Panc1 (cell line): ENCODE measurements at regions not wholly inside any gene's neighbourhood (a gene's known extent, or its start where the extent isn't known, plus 50 kb on each side); places are given as distances from the start of the nearest gene placed in this dataset.

Experiments
- ATAC-seq: fragments of 200-7000 bp; cut with Tn5 transposase; 2 replicates; pipeline ENCODE4 v1.9.1; 2020; ENCODE audit warnings: mild to moderate bottlenecking, moderate library complexity
- BruUV-seq: library from RNA; stranded (reverse); fragments of 400-500 nt; replicated peaks from 2 replicates; lab custom pipeline; 2021; lab: Mats Ljungman, UMichigan
- CTCF ChIA-PET: fragments of 300-600 bp; sonication (Branson Sonifier 250); formaldehyde crosslinking; loops from one replicate; lab custom pipeline; 2022; ENCODE audit warnings: antibody characterized with exemption; lab: Charles Lee
- POLR2A ChIA-PET: fragments of 300-600 bp; sonication (Branson Sonifier 250); formaldehyde crosslinking; loops from one replicate; lab custom pipeline; 2022; ENCODE audit warnings: antibody characterized with exemption; lab: Charles Lee
- DNase-seq: peaks from one replicate; pipeline ENCODE4 v3.0.0-alpha.2; 2010; ENCODE audit warnings: low read depth, low spot score
- H3K27ac ChIP-seq: 2 replicates; pipeline ENCODE4 v1.5.1; 2011; ENCODE audit warnings: mild to moderate bottlenecking, low read length, inconsistent platforms
- H3K27me3 ChIP-seq: fragments of 200-500 bp; sonication (Bioruptor generic); 2 replicates; pipeline ENCODE4 v1.6.0; 2014; ENCODE audit warnings: low read length, inconsistent platforms; ENCODE audit not compliant: control insufficient read depth, insufficient read depth
- H3K36me3 ChIP-seq: fragments of 200-500 bp; sonication (Bioruptor generic); 2 replicates; pipeline ENCODE4 v1.5.1; 2014; ENCODE audit warnings: inconsistent platforms, mild to moderate bottlenecking, low read length, moderate library complexity; ENCODE audit not compliant: control insufficient read depth, insufficient read depth
- H3K4me1 ChIP-seq: 2 replicates; pipeline ENCODE4 v1.5.1; 2011; ENCODE audit warnings: inconsistent platforms, mild to moderate bottlenecking, low read length, moderate library complexity; ENCODE audit not compliant: control insufficient read depth, insufficient read depth
- H3K4me3 ChIP-seq, 2 experiments: 2 replicates each; pipeline ENCODE4 v1.5.1; 2011 to 2012; ENCODE audit warnings: low read depth in 2 of 2, low read length in 2 of 2, mild to moderate bottlenecking in 2 of 2, inconsistent platforms in 1 of 2, moderate library complexity in 1 of 2
- H3K9me3 ChIP-seq: fragments of 200-500 bp; sonication (Bioruptor generic); 2 replicates; pipeline ENCODE4 v1.5.1; 2014; ENCODE audit warnings: low read depth, mild to moderate bottlenecking, inconsistent platforms, low read length, moderate library complexity; ENCODE audit not compliant: control insufficient read depth, insufficient read depth
- POLR2AphosphoS5 ChIP-seq: IDR thresholded peaks from 2 replicates; pipeline ENCODE4 v1.6.1; 2012; ENCODE audit warnings: mild to moderate bottlenecking, low read depth, low read length, moderate library complexity
- SIN3A ChIP-seq: IDR thresholded peaks from 2 replicates; pipeline ENCODE4 v1.6.1; 2012; ENCODE audit warnings: low read depth, mild to moderate bottlenecking, low read length, moderate library complexity, borderline replicate concordance; ENCODE audit not compliant: insufficient read depth
- TCF7L2 ChIP-seq: IDR thresholded peaks from 2 replicates; pipeline ENCODE4 v1.6.1; 2011; ENCODE audit warnings: mild to moderate bottlenecking, low read depth, low read length, inconsistent platforms
- in situ Hi-C: cut with HindIII; loops from 2 replicates; pipeline ENCODE4 v1.10.0; 2016; ENCODE audit warnings: low sequenced_read_pairs, low pct_unique_long_range_greater_than_20kb
- intact Hi-C: fragments of 100-400 bp; cut with micrococcal nuclease; formaldehyde crosslinking; loops from one replicate; pipeline ENCODE4 v1.10.0; 2022; ENCODE audit not compliant: unreplicated experiment
- TF ChIP-seq, protein P1 (sequence below), 2 experiments: IDR thresholded peaks; 2 replicates each; pipeline ENCODE4 v1.6.1; 2011 to 2012; ENCODE audit warnings: low read depth in 2 of 2, control low read depth in 1 of 2, low read length in 1 of 2, mild to moderate bottlenecking in 1 of 2, moderate library complexity in 1 of 2; ENCODE audit not compliant: insufficient read depth in 1 of 2
- TF ChIP-seq, protein P2 (sequence below): fragments of 450-650 bp; IDR thresholded peaks from 2 replicates; pipeline ENCODE4 v1.5.1; 2017; ENCODE audit warnings: mild to moderate bottlenecking

DNA sequence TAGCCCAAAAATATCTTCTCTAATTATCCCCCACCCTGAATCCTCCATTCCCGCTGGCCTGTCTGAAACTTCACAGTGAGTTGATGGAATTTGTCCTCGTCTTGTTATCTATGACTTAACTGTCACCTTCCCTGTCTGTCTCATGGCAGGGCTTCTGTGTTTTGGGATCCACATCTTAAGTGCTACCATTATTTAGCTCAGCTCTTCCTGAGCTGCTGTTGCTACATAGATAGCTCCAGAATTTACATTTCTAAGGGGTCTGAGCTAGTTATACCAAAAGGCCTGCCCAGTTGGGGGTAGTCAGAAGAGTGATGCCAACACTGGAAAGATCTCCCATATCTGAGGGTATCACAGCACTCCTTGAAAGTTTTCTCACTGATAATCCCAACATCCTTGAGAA lies 57.0 kb upstream of the CDKN3 start:
- H3K4me3 ChIP-seq: no peak overlapping the region
- ATAC-seq (no peak), DNase-seq (no peak)
- intact Hi-C loops: loop anchor here (10.0 kb wide), 1 partner anchor 165 kb away; no protein-coding TSS in a partner anchor
- H3K36me3 ChIP-seq: no peaks in the 10 kb centered on the region
- TF ChIP-seq, protein P1, sequence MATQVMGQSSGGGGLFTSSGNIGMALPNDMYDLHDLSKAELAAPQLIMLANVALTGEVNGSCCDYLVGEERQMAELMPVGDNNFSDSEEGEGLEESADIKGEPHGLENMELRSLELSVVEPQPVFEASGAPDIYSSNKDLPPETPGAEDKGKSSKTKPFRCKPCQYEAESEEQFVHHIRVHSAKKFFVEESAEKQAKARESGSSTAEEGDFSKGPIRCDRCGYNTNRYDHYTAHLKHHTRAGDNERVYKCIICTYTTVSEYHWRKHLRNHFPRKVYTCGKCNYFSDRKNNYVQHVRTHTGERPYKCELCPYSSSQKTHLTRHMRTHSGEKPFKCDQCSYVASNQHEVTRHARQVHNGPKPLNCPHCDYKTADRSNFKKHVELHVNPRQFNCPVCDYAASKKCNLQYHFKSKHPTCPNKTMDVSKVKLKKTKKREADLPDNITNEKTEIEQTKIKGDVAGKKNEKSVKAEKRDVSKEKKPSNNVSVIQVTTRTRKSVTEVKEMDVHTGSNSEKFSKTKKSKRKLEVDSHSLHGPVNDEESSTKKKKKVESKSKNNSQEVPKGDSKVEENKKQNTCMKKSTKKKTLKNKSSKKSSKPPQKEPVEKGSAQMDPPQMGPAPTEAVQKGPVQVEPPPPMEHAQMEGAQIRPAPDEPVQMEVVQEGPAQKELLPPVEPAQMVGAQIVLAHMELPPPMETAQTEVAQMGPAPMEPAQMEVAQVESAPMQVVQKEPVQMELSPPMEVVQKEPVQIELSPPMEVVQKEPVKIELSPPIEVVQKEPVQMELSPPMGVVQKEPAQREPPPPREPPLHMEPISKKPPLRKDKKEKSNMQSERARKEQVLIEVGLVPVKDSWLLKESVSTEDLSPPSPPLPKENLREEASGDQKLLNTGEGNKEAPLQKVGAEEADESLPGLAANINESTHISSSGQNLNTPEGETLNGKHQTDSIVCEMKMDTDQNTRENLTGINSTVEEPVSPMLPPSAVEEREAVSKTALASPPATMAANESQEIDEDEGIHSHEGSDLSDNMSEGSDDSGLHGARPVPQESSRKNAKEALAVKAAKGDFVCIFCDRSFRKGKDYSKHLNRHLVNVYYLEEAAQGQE (IDR thresholded peaks at IDR 0.05; ENCODE audit: insufficient read depth in 1 of 2, low read depth in 2 of 2, low read length in 1 of 2): no peak
- no peak for TF ChIP-seq SIN3A
- no peak for TF ChIP-seq POLR2AphosphoS5
- TF ChIP-seq, protein P2, sequence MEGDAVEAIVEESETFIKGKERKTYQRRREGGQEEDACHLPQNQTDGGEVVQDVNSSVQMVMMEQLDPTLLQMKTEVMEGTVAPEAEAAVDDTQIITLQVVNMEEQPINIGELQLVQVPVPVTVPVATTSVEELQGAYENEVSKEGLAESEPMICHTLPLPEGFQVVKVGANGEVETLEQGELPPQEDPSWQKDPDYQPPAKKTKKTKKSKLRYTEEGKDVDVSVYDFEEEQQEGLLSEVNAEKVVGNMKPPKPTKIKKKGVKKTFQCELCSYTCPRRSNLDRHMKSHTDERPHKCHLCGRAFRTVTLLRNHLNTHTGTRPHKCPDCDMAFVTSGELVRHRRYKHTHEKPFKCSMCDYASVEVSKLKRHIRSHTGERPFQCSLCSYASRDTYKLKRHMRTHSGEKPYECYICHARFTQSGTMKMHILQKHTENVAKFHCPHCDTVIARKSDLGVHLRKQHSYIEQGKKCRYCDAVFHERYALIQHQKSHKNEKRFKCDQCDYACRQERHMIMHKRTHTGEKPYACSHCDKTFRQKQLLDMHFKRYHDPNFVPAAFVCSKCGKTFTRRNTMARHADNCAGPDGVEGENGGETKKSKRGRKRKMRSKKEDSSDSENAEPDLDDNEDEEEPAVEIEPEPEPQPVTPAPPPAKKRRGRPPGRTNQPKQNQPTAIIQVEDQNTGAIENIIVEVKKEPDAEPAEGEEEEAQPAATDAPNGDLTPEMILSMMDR: no peak
- TF ChIP-seq TCF7L2: no peak
- BruUV-seq: no TSS peak
- no peaks in the 10 kb centered on the region for H3K9me3 ChIP-seq
- H3K27me3 ChIP-seq: peaks cover 4% of the 10 kb centered on the region; the same call in 1 of the 2 replicates
- in situ Hi-C loops: no loop called here
- H3K4me1 ChIP-seq: no peaks in the 10 kb centered on the region
- ChIA-PET POLR2A (no interaction called here), CTCF (no interaction called here)
- H3K27ac ChIP-seq: no peak overlapping the region

DNA sequence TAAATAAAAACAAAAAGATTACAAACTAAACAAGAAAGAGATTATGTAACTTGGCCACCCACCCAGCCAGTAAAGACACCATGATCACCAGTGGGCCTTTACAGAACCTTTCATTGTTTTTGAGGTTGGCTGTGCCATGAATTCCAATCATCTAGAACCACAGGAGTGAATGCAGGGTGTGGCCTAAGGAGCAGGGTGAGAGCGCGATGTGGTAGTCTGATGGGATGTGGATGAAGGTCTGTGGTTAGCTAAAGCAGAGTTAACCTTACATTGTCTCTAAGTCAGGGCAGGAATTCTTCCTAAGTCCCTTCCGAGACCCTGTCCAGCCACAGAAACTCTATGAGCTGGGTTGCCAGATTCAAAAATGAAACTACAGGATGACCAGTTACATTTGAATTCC lies 54.0 kb upstream of the CDKN3 start:
- Histone ChIP-seq H3K27ac (no peak overlapping the region), H3K9me3 (no peaks in the 10 kb centered on the region), H3K27me3 (peaks cover 2% of the 10 kb centered on the region; the same call in 1 of the 2 replicates), H3K36me3 (no peaks in the 10 kb centered on the region), H3K4me3 (no peak overlapping the region), H3K4me1 (no peaks in the 10 kb centered on the region)
- TF ChIP-seq POLR2AphosphoS5 (no peak), TCF7L2 (no peak), SIN3A (no peak)
- TF ChIP-seq, protein P2: no peak
- TF ChIP-seq, protein P1 (IDR thresholded peaks at IDR 0.05; ENCODE audit: insufficient read depth in 1 of 2, low read depth in 2 of 2, low read length in 1 of 2): no peak
- ChIA-PET CTCF (no interaction called here), POLR2A (no interaction called here)
- DNase-seq: no peak
- in situ Hi-C loops (no loop called here), intact Hi-C loops (no loop called here)
- no peak for ATAC-seq
- no TSS peak for BruUV-seq
